CD4-positive, alpha-beta T cell (primary cell): ENCODE measurements at regions not wholly inside any gene's neighbourhood (a gene's known extent, or its start where the extent isn't known, plus 50 kb on each side); places are given as distances from the start of the nearest gene placed in this dataset.
"Not testable (repeated sequence)": the region's sequence is repeated elsewhere in the genome, so short reads cannot be mapped to it uniquely, and the experiment has no call there.

Source experiments
- ATAC-seq: fragments of 200-7000 bp; cut with Tn5 transposase; one replicate; pipeline ENCODE4 v1.10.0; 2022; ENCODE audit warnings: mild to moderate bottlenecking; ENCODE audit not compliant: poor library complexity
- CTCF ChIA-PET: fragments of 350-600 bp; sonication (Branson Sonifier 250); formaldehyde crosslinking; loops from one replicate; lab custom pipeline; 2021; ENCODE audit warnings: antibody characterized with exemption, inconsistent platforms; lab: Charles Lee
- POLR2A ChIA-PET: fragments of 350-600 bp; sonication (Branson Sonifier 250); formaldehyde crosslinking; loops from one replicate; lab custom pipeline; 2021; ENCODE audit warnings: antibody characterized with exemption, inconsistent platforms; lab: Charles Lee
- DNase-seq, 14 experiments: peaks; one replicate each; pipeline ENCODE4 v3.0.0-alpha.2; 2013 to 2020; ENCODE audit warnings: mixed read lengths in 2 of 14
- H3K27ac ChIP-seq, 2 donors: one replicate each; pipeline versions ENCODE4 v1.5.1 to v1.7.0; 2013; ENCODE audit warnings: low read length in 2 of 2, low read depth in 1 of 2, mild to moderate bottlenecking in 1 of 2
- H3K27me3 ChIP-seq, 2 experiments: 1 replicate in 1 of 2; 2 replicates in 1 of 2; pipeline versions ENCODE4 v1.6.1 to v1.7.0; 2013; ENCODE audit warnings: low read length in 2 of 2, control low read depth in 1 of 2, mild to moderate bottlenecking in 1 of 2, moderate library complexity in 1 of 2; ENCODE audit not compliant: insufficient read depth in 2 of 2, control insufficient read depth in 1 of 2
- H3K36me3 ChIP-seq: one replicate; pipeline ENCODE4 v1.6.1; 2013; ENCODE audit warnings: low read length, control low read depth; ENCODE audit not compliant: insufficient read depth
- H3K4me1 ChIP-seq: one replicate; pipeline ENCODE4 v1.6.1; 2013; ENCODE audit warnings: low read length, control low read depth; ENCODE audit not compliant: insufficient read depth
- H3K4me3 ChIP-seq: one replicate; pipeline ENCODE4 v1.5.1; 2013; ENCODE audit warnings: mild to moderate bottlenecking, low read length, moderate library complexity
- H3K9me3 ChIP-seq, 2 experiments: 1 replicate in 1 of 2; 2 replicates in 1 of 2; pipeline versions ENCODE4 v1.6.1 to v1.7.0; 2013; ENCODE audit warnings: low read length in 2 of 2, mild to moderate bottlenecking in 2 of 2, control low read depth in 1 of 2, moderate library complexity in 1 of 2; ENCODE audit not compliant: control insufficient read depth in 1 of 2, insufficient read depth in 1 of 2
- H3K27ac Mint-ChIP-seq: one replicate; pipeline ENCODE4 v1.8.0; 2020; ENCODE audit warnings: mixed read lengths
- H3K27me3 Mint-ChIP-seq: one replicate; pipeline ENCODE4 v1.8.0; 2021; ENCODE audit warnings: mixed read lengths
- H3K36me3 Mint-ChIP-seq: one replicate; pipeline ENCODE4 v1.8.0; 2021; ENCODE audit warnings: low read depth, mixed read lengths
- H3K4me1 Mint-ChIP-seq: one replicate; pipeline ENCODE4 v1.8.0; 2021; ENCODE audit warnings: low read depth, mixed read lengths
- H3K4me3 Mint-ChIP-seq: one replicate; pipeline ENCODE4 v1.8.0; 2020; ENCODE audit warnings: mild to moderate bottlenecking, mixed read lengths
- H3K9me3 Mint-ChIP-seq: one replicate; pipeline ENCODE4 v1.8.0; 2020; ENCODE audit warnings: mixed read lengths
- intact Hi-C, 2 experiments: fragments of 100-400 bp; cut with DNase I in 1 of 2; cut with micrococcal nuclease in 1 of 2; formaldehyde crosslinking; loops; one replicate each; pipeline versions ENCODE4 v1.15.1 to v1.9.0; 2023 to 2025; cut with DNase I, micrococcal nuclease
- TF ChIP-seq, protein P1 (sequence below): fragments of 200-600 bp; IDR thresholded peaks from one replicate; pipeline ENCODE4 v1.8.0; 2022; ENCODE audit warnings: antibody characterized with exemption, mild to moderate bottlenecking

DNA sequence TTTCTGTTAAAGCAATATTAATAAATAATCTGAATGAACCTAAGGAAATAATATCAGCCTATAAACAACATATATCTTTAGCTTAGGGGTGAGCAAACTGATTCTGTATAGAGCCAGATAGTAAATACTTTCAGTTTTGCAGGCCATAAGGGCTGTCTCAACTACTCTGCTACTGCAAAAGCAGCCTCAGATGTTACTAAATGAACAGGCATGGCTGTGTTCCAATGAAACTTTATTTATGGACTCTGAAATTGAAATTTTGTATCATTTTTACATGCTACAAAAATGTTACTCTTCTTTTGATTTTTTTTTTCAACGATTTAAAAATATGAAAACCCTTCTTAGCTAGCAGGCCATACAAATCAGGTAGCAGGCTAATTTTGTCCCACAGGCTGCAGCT lies 212.8 kb upstream of the PRICKLE2 start:
- H3K27ac Mint-ChIP-seq = no peak overlapping the region
- TF ChIP-seq, protein P1, sequence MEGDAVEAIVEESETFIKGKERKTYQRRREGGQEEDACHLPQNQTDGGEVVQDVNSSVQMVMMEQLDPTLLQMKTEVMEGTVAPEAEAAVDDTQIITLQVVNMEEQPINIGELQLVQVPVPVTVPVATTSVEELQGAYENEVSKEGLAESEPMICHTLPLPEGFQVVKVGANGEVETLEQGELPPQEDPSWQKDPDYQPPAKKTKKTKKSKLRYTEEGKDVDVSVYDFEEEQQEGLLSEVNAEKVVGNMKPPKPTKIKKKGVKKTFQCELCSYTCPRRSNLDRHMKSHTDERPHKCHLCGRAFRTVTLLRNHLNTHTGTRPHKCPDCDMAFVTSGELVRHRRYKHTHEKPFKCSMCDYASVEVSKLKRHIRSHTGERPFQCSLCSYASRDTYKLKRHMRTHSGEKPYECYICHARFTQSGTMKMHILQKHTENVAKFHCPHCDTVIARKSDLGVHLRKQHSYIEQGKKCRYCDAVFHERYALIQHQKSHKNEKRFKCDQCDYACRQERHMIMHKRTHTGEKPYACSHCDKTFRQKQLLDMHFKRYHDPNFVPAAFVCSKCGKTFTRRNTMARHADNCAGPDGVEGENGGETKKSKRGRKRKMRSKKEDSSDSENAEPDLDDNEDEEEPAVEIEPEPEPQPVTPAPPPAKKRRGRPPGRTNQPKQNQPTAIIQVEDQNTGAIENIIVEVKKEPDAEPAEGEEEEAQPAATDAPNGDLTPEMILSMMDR = no peak
- ATAC-seq (no peak), DNase-seq (no peak)
- Histone ChIP-seq H3K4me1 (no peaks in the 10 kb centered on the region), H3K36me3 (no peaks in the 10 kb centered on the region), H3K9me3 (peaks cover 0 to 7% of the 10 kb centered on the region in 2 experiments), H3K4me3 (no peak overlapping the region), H3K27ac (no peak overlapping the region), H3K27me3 (peaks cover 8 to 14% of the 10 kb centered on the region in 2 experiments)
- POLR2A ChIA-PET = interaction anchor here (0.6 kb wide), 1 partner anchor 27 kb away, joined by 3 read pairs; no protein-coding TSS in a partner anchor
- H3K36me3 Mint-ChIP-seq = no peaks in the 10 kb centered on the region
- intact Hi-C loops = no loop called here
- CTCF ChIA-PET = no interaction called here
- no peaks in the 10 kb centered on the region for H3K4me1 Mint-ChIP-seq
- H3K4me3 Mint-ChIP-seq = no peak overlapping the region
- H3K27me3 Mint-ChIP-seq = peaks cover 47% of the 10 kb centered on the region
- H3K9me3 Mint-ChIP-seq = peaks cover 11% of the 10 kb centered on the region

DNA sequence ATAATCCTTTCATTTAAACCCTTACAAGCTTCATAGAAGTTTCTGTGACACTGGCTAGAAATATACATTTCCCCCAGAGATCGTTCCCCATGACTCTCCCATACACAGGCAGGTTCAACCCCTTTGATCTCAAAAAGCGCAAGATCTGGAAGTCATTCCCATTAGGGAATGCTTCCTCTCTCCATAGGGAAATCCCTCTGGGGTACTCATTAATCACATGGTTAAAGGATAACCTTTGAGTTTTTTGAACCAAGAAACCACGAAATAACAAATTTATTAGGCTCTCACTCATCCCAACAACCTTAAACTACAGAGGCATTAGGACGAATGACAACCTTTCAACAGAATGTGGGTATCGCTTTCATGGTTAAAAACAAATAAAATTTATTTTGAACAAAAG lies 211.9 kb upstream of the PRICKLE2 start:
- Histone ChIP-seq H3K9me3 (peaks cover 0 to 7% of the 10 kb centered on the region in 2 experiments), H3K27ac (no peak overlapping the region), H3K27me3 (peaks cover 5% of the 10 kb centered on the region in 2 experiments), H3K4me1 (no peaks in the 10 kb centered on the region), H3K36me3 (no peaks in the 10 kb centered on the region), H3K4me3 (no peak overlapping the region)
- TF ChIP-seq, protein P1 = no peak
- Mint-ChIP-seq H3K27me3 (peaks cover 41% of the 10 kb centered on the region), H3K9me3 (peaks cover 11% of the 10 kb centered on the region), H3K4me1 (no peaks in the 10 kb centered on the region), H3K27ac (no peak overlapping the region), H3K36me3 (no peaks in the 10 kb centered on the region), H3K4me3 (no peak overlapping the region)
- POLR2A ChIA-PET = no interaction called here
- CTCF ChIA-PET = no interaction called here
- intact Hi-C loops = no loop called here
- ATAC-seq = no peak
- no peak for DNase-seq

DNA sequence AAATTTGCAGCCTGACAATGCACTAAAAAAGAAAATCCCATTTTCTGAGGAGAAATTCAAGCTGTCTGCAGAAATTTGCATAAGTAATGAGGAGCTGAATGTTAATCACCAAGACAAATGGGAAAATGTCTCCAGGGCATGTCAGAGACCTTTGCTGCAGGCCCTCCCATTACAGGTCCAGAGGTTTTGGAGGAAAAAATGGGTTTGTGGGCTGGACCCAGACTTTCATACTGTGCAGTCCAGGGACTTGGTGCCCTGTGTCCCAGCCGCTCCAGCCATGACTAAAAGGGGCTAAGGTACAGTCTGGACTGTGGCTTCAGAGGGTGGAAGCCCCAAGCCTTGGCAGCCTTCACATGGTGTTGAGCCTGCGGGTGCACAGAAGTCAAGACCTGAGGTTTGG lies 209.8 kb upstream of the PRICKLE2 start:
- H3K36me3 Mint-ChIP-seq, H3K27me3 ChIP-seq, H3K36me3 ChIP-seq, ATAC-seq, intact Hi-C loops, H3K4me1 ChIP-seq, H3K27ac Mint-ChIP-seq, H3K4me3 Mint-ChIP-seq, H3K4me3 ChIP-seq, POLR2A ChIA-PET, DNase-seq, CTCF ChIA-PET, H3K4me1 Mint-ChIP-seq, H3K27ac ChIP-seq: not testable (repeated sequence)
- H3K27me3 Mint-ChIP-seq = peaks cover 23% of the 10 kb centered on the region
- H3K9me3 ChIP-seq = peaks cover 0 to 11% of the 10 kb centered on the region in 2 experiments
- H3K9me3 Mint-ChIP-seq = peaks cover 14% of the 10 kb centered on the region

DNA sequence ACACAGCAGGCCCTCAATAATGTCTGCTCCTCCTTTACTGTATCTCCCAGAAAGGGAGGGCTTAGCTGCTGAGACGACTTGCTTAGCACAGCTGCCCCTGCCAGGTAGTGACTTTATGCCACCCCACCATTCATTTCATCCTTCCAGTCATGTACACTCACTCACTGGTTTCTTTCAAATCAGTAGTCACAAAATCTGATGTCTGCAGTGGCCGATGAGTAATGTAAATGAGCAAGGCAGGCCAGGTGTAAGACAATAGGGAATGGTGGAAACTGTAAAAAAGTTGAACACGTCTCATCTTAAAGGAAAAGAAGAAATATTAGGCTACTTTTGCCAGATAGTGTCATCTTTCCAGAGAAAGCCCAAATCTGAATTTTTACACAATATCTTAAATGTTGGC lies 207.6 kb upstream of the PRICKLE2 start:
- TF ChIP-seq, protein P1 = no peak
- Histone ChIP-seq H3K27me3 (peaks cover 4 to 5% of the 10 kb centered on the region in 2 experiments), H3K36me3 (no peaks in the 10 kb centered on the region), H3K4me1 (no peaks in the 10 kb centered on the region), H3K9me3 (peaks cover 0 to 14% of the 10 kb centered on the region in 2 experiments), H3K27ac (no peak overlapping the region), H3K4me3 (no peak overlapping the region)
- ChIA-PET CTCF (no interaction called here), POLR2A (no interaction called here)
- Mint-ChIP-seq H3K4me3 (no peak overlapping the region), H3K27me3 (peaks cover 23% of the 10 kb centered on the region), H3K4me1 (no peaks in the 10 kb centered on the region), H3K27ac (no peak overlapping the region), H3K36me3 (no peaks in the 10 kb centered on the region), H3K9me3 (peaks cover 14% of the 10 kb centered on the region)
- no peak for DNase-seq
- no peak for ATAC-seq
- intact Hi-C loops = no loop called here
